MG63 (cell line): ENCODE measurements at regions not wholly inside any gene's neighbourhood (a gene's known extent, or its start where the extent isn't known, plus 50 kb on each side); places are given as distances from the start of the nearest gene placed in this dataset.

Experiments
- DNase-seq: peaks from one replicate; pipeline ENCODE4 v3.0.0-alpha.2; 2020
- H3K27me3 ChIP-seq: fragments of 250-450 bp; sonication (Bioruptor Pico); 2 replicates; pipeline ENCODE4 v1.5.1; 2020; ENCODE audit warnings: mild to moderate bottlenecking, moderate library complexity
- H3K36me3 ChIP-seq: fragments of 250-450 bp; sonication (Bioruptor Pico); 2 replicates; pipeline ENCODE4 v1.5.1; 2020; ENCODE audit warnings: mild to moderate bottlenecking, moderate library complexity
- H3K4me3 ChIP-seq: fragments of 250-450 bp; sonication (Bioruptor Pico); 2 replicates; pipeline ENCODE4 v1.5.1; 2020; ENCODE audit warnings: mild to moderate bottlenecking, moderate library complexity
- H3K9me3 ChIP-seq: fragments of 250-450 bp; sonication (Bioruptor Pico); 2 replicates; pipeline ENCODE4 v1.5.1; 2020; ENCODE audit warnings: mild to moderate bottlenecking, moderate library complexity

GRCh38 chr2:82526277-82526676 lies 1932.8 kb downstream of the SUCLG1 start:
- H3K4me3 ChIP-seq, result no peak overlapping the region
- H3K36me3 ChIP-seq, result no peaks in the 10 kb centered on the region

GRCh38 chr2:82525744-82526143 lies 1933.3 kb downstream of the SUCLG1 start:
- no peak for DNase-seq

More at GRCh38 chr2:82526277-82526676, 1932.8 kb downstream of the SUCLG1 start:
- H3K27me3 ChIP-seq, result no peaks in the 10 kb centered on the region
- DNase-seq, result no peak
- H3K9me3 ChIP-seq, result no peaks in the 10 kb centered on the region

DNA sequence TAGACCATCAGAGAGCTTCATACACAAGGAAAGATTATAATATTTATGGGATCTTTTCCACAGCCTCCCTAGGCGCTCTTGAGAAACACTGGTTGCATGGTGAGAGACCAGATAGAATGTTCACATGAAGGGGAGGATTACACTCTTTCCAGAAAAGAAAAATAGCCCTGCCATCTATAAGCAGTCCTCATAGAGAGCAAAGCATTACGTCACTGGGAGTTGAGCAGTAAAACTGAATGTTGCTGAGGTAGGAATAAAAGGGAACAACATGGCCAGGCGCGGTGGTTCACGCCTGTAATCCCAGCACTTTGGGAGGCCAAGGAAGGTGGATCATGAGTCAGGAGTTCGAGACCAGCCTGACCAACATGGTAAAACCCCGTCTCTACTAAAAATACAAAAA lies 1934.3 kb downstream of the SUCLG1 start:
- Histone ChIP-seq H3K27me3 (no peaks in the 10 kb centered on the region), H3K9me3 (no peaks in the 10 kb centered on the region), H3K36me3 (no peaks in the 10 kb centered on the region), H3K4me3 (no peak overlapping the region)
- no peak for DNase-seq

More at GRCh38 chr2:82525744-82526143, 1933.3 kb downstream of the SUCLG1 start:
- H3K36me3 ChIP-seq, result no peaks in the 10 kb centered on the region
- H3K9me3 ChIP-seq, result no peaks in the 10 kb centered on the region
- no peak overlapping the region for H3K4me3 ChIP-seq
- H3K27me3 ChIP-seq, result no peaks in the 10 kb centered on the region

- no peaks in the 10 kb centered on the region for H3K27me3 ChIP-seq
- no peaks in the 10 kb centered on the region for H3K36me3 ChIP-seq
- no peak overlapping the region for H3K4me3 ChIP-seq
- H3K9me3 ChIP-seq, result no peaks in the 10 kb centered on the region
- no peak for DNase-seq
Measured at GRCh38 chr2:82511894-82512293, 1947.2 kb downstream of the SUCLG1 start.

DNA sequence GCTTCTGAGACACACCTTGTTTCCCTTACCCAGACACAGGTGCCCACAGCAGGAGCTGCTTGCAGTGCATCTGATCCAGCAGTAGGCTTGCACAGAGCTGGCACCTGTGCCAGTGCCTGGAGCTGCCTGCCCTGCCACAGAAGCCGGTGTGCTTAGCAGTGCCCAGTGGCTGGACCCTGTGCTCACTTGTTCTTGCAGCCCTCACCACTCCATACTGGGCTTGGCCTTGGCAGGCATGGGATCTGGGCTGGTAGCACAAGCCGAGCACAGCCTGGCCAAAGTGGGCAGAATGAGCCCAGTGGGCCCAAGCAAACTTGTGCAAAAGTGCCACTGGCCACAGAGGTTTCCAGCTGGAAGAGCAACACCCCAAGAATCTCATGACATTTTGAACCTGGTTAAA lies 1950.4 kb downstream of the SUCLG1 start:
- DNase-seq, result no peak
- Histone ChIP-seq H3K4me3 (no peak overlapping the region), H3K9me3 (no peaks in the 10 kb centered on the region), H3K36me3 (no peaks in the 10 kb centered on the region), H3K27me3 (no peaks in the 10 kb centered on the region)

GRCh38 chr2:82507657-82508056 lies 1951.4 kb downstream of the SUCLG1 start:
- DNase-seq, result no peak
- H3K4me3 ChIP-seq, result no peak overlapping the region
- H3K9me3 ChIP-seq, result no peaks in the 10 kb centered on the region
- H3K36me3 ChIP-seq, result no peaks in the 10 kb centered on the region
- H3K27me3 ChIP-seq, result no peaks in the 10 kb centered on the region

DNA sequence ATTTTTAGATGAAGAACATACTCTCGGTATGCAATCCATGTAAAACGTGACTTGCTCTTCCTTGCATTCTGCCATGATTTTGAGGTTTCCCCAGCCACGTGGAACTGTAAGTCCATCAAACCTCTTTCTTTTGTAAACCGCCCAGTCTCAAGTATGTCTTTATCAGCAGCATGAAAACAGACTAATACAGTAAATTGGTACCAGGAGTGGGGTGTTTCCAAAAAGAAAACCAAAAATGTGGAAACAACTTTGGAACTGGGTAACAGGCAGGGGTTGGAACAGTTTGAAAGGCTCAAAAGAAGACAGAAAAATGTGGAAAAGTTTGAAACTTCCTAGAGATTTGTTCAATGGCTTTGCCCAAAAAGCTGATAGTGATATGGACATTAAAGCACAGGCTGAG lies 1957.9 kb downstream of the SUCLG1 start:
- no peaks in the 10 kb centered on the region for H3K27me3 ChIP-seq
- H3K36me3 ChIP-seq, result no peaks in the 10 kb centered on the region
- no peak overlapping the region for H3K4me3 ChIP-seq
- peaks cover 2% of the 10 kb centered on the region; the same call in 1 of the 2 replicates for H3K9me3 ChIP-seq
- no peak for DNase-seq

- Histone ChIP-seq H3K9me3 (peaks cover 2% of the 10 kb centered on the region; the same call in 1 of the 2 replicates), H3K27me3 (no peaks in the 10 kb centered on the region), H3K36me3 (no peaks in the 10 kb centered on the region), H3K4me3 (no peak overlapping the region)
- DNase-seq, result no peak
Measured at GRCh38 chr2:82498777-82499443, 1960.2 kb downstream of the SUCLG1 start.

- no peak overlapping the region for H3K4me3 ChIP-seq
- no peak for DNase-seq
- H3K9me3 ChIP-seq, result no peaks in the 10 kb centered on the region
- H3K36me3 ChIP-seq, result no peaks in the 10 kb centered on the region
- no peaks in the 10 kb centered on the region for H3K27me3 ChIP-seq
Measured at GRCh38 chr2:82494739-82495138, 1964.3 kb downstream of the SUCLG1 start.

DNA sequence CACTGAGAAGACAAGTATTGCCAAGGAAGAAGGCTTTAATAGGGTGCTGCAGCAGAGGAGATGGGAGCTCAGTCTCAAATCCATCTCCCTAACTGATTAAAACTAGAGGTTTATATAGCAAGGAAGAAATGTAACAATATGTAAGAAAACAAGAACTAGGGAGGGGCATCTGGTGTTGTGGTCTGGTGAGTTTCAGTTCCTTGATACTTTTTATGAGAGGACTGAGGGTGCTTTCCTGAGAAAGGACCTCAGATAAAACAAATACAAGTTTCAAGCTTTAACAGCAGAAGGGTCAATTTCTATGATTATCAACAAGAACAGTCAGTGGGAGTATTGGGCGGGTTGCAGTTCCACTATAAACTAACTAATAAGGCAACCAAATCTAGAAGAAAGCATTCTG lies 1967.5 kb downstream of the SUCLG1 start:
- H3K9me3 ChIP-seq, result no peaks in the 10 kb centered on the region
- H3K36me3 ChIP-seq, result no peaks in the 10 kb centered on the region
- no peak overlapping the region for H3K4me3 ChIP-seq
- no peaks in the 10 kb centered on the region for H3K27me3 ChIP-seq
- no peak for DNase-seq

GRCh38 chr2:82487354-82487753 lies 1971.7 kb downstream of the SUCLG1 start:
- Histone ChIP-seq H3K36me3 (no peaks in the 10 kb centered on the region), H3K9me3 (no peaks in the 10 kb centered on the region), H3K4me3 (no peak overlapping the region), H3K27me3 (no peaks in the 10 kb centered on the region)
- no peak for DNase-seq

DNA sequence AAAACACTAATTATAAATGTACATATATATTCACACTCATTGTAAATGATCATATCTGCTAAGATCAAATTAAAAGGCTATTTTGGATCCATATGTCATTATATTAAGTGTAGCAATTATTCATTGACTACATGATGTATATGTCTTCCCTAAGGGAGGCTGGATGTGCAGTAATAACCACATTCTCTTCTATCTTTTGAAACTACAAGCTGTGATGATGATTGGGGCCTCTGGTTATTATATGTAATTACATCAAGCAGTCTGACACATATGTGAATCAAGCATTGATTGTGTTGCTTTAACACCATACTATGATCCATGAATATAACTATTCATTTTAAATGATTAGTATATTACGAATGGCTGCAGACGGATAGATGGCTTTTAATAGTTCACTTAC lies 1973.4 kb downstream of the SUCLG1 start:
- Histone ChIP-seq H3K9me3 (no peaks in the 10 kb centered on the region), H3K4me3 (no peak overlapping the region), H3K27me3 (no peaks in the 10 kb centered on the region), H3K36me3 (no peaks in the 10 kb centered on the region)
- DNase-seq, result no peak

GRCh38 chr2:82481207-82481606 lies 1977.9 kb downstream of the SUCLG1 start:
- H3K36me3 ChIP-seq, result no peaks in the 10 kb centered on the region
- no peak overlapping the region for H3K4me3 ChIP-seq
- DNase-seq, result no peak
- no peaks in the 10 kb centered on the region for H3K9me3 ChIP-seq
- H3K27me3 ChIP-seq, result no peaks in the 10 kb centered on the region

GRCh38 chr2:82478641-82479040 lies 1980.4 kb downstream of the SUCLG1 start:
- no peaks in the 10 kb centered on the region for H3K27me3 ChIP-seq
- H3K4me3 ChIP-seq, result no peak overlapping the region
- no peaks in the 10 kb centered on the region for H3K36me3 ChIP-seq
- no peaks in the 10 kb centered on the region for H3K9me3 ChIP-seq
- no peak for DNase-seq

- no peak overlapping the region for H3K4me3 ChIP-seq
- H3K9me3 ChIP-seq, result no peaks in the 10 kb centered on the region
- H3K36me3 ChIP-seq, result no peaks in the 10 kb centered on the region
- no peaks in the 10 kb centered on the region for H3K27me3 ChIP-seq
- DNase-seq, result no peak
Measured at GRCh38 chr2:82476094-82476493, 1983.0 kb downstream of the SUCLG1 start.

GRCh38 chr2:82428251-82428650 lies 2030.8 kb downstream of the SUCLG1 start:
- Histone ChIP-seq H3K4me3 (no peak overlapping the region), H3K36me3 (no peaks in the 10 kb centered on the region), H3K9me3 (no peaks in the 10 kb centered on the region), H3K27me3 (no peaks in the 10 kb centered on the region)
- DNase-seq, result no peak

DNA sequence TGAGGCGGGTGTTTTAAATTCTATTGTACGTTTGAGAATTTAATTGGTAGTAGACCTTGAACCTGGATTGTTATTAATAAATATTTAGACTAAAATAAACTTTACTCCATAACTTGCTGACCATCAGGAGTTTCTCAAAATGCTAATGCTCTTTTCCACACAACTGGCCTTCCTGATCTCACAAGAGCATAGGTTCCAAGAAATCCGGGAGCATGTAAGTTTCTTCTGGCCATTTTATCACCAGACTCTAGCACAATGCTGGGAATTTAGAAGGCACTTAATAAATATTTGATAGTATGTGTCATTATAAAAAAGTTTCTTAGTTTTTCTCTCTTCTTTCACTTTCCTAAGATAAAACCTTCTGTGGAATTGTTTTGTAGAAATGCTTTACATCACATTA lies 2047.1 kb downstream of the SUCLG1 start:
- DNase-seq, result no peak
- Histone ChIP-seq H3K4me3 (no peak overlapping the region), H3K27me3 (no peaks in the 10 kb centered on the region), H3K9me3 (no peaks in the 10 kb centered on the region), H3K36me3 (no peaks in the 10 kb centered on the region)

- DNase-seq, result no peak
- Histone ChIP-seq H3K9me3 (no peaks in the 10 kb centered on the region), H3K27me3 (no peaks in the 10 kb centered on the region), H3K36me3 (no peaks in the 10 kb centered on the region), H3K4me3 (no peak overlapping the region)
Measured at GRCh38 chr2:82411071-82411470, 2048.0 kb downstream of the SUCLG1 start.

GRCh38 chr2:82395531-82395930 lies 2063.5 kb downstream of the SUCLG1 start:
- Histone ChIP-seq H3K36me3 (no peaks in the 10 kb centered on the region), H3K27me3 (no peaks in the 10 kb centered on the region), H3K9me3 (no peaks in the 10 kb centered on the region), H3K4me3 (no peak overlapping the region)
- DNase-seq, result no peak
